Neural progenitor cell (in vitro differentiated cells): ENCODE measurements at regions not wholly inside any gene's neighbourhood (a gene's known extent, or its start where the extent isn't known, plus 50 kb on each side); places are given as distances from the start of the nearest gene placed in this dataset.
A peak's percentile ranks its signal among the peaks of the same experiment; 100 is the strongest.

ENCODE experiments used
- DNase-seq: peaks from one replicate; pipeline ENCODE4 v3.0.0-alpha.2; 2016; ENCODE audit warnings: low spot score
- H2AFZ ChIP-seq: fragments of 200-600 bp; sonication (generic); replicated peaks from 2 replicates; pipeline ENCODE4 v1.6.1; 2016; ENCODE audit warnings: antibody characterized with exemption
- H3F3A ChIP-seq: fragments of 200-600 bp; sonication (generic); 2 replicates; pipeline ENCODE4 v1.6.1; 2016; ENCODE audit warnings: antibody characterized with exemption, low read depth
- H3K27ac ChIP-seq: fragments of 200-600 bp; sonication (generic); 2 replicates; pipeline ENCODE4 v1.5.1; 2016; ENCODE audit warnings: mild to moderate bottlenecking
- H3K27me3 ChIP-seq: fragments of 200-600 bp; sonication (generic); 2 replicates; pipeline ENCODE4 v1.6.1; 2016; ENCODE audit warnings: mild to moderate bottlenecking, moderate library complexity
- H3K36me3 ChIP-seq: fragments of 200-600 bp; sonication (generic); 2 replicates; pipeline ENCODE4 v1.5.1; 2016
- H3K4me1 ChIP-seq: fragments of 200-600 bp; sonication (generic); 2 replicates; pipeline ENCODE4 v1.6.1; 2016; ENCODE audit warnings: mixed run types
- H3K4me2 ChIP-seq: fragments of 200-600 bp; sonication (generic); 2 replicates; pipeline ENCODE4 v1.6.1; 2016
- H3K4me3 ChIP-seq: fragments of 200-600 bp; sonication (generic); 2 replicates; pipeline ENCODE4 v1.5.1; 2016
- H3K79me2 ChIP-seq: fragments of 200-600 bp; sonication (generic); 2 replicates; pipeline ENCODE4 v1.6.1; 2016; ENCODE audit warnings: low read depth
- H3K9ac ChIP-seq: fragments of 200-600 bp; sonication (generic); 2 replicates; pipeline ENCODE4 v1.6.1; 2016
- H3K9me3 ChIP-seq: fragments of 200-600 bp; sonication (generic); 2 replicates; pipeline ENCODE4 v1.5.1; 2016; ENCODE audit warnings: low read depth
- H4K20me1 ChIP-seq: fragments of 200-600 bp; sonication (generic); 2 replicates; pipeline ENCODE4 v1.6.1; 2016; ENCODE audit warnings: low read depth
- H3K27ac Mint-ChIP-seq: 3 replicates; pipeline ENCODE4 v1.8.0; 2021; ENCODE audit warnings: mixed read lengths
- H3K27me3 Mint-ChIP-seq: 2 replicates; pipeline ENCODE4 v1.8.0; 2022; ENCODE audit warnings: low read depth, mild to moderate bottlenecking, inconsistent platforms, moderate library complexity, mixed read lengths; ENCODE audit not compliant: insufficient read depth
- H3K36me3 Mint-ChIP-seq: 3 replicates; pipeline ENCODE4 v1.8.0; 2021; ENCODE audit warnings: mixed read lengths
- H3K4me1 Mint-ChIP-seq: 3 replicates; pipeline ENCODE4 v1.8.0; 2021; ENCODE audit warnings: mixed read lengths
- H3K4me3 Mint-ChIP-seq: 3 replicates; pipeline ENCODE4 v1.8.0; 2021; ENCODE audit warnings: mild to moderate bottlenecking, moderate library complexity, mixed read lengths
- H3K9me3 Mint-ChIP-seq: 3 replicates; pipeline ENCODE4 v1.8.0; 2020; ENCODE audit warnings: mixed read lengths
- EZH2 ChIP-seq: fragments of 200-600 bp; sonication (generic); IDR thresholded peaks from 2 replicates; pipeline ENCODE4 v1.6.1; 2017; ENCODE audit warnings: antibody characterized with exemption, mild to moderate bottlenecking, moderate library complexity
- EZH2phosphoT487 ChIP-seq: fragments of 200-600 bp; sonication (generic); IDR thresholded peaks from 2 replicates; pipeline ENCODE4 v1.6.1; 2017; ENCODE audit warnings: antibody characterized with exemption
- TF ChIP-seq, protein P1 (sequence below): fragments of 200-600 bp; sonication (generic); IDR thresholded peaks from 2 replicates; pipeline ENCODE4 v1.5.1; 2017; ENCODE audit warnings: antibody characterized with exemption, mild to moderate bottlenecking

DNA sequence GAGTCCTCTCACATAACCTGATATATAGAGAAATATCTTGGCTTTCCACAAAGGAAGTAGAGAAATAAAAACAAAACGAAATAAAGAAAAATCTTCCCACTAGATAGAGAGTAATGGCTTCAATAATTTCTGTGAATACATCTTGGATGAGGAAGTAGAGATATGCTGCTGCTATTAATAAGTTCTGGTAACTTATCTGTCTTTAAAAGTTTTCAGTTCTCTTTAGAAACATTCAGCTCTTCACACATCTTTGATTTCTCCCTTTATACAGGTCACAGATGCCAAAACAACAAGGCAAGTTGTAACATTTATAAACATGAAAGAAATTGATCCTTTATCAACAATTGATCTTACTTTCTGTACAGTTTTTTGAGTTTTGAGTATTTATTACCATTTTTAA, 615.8 kb downstream of the TRAM1L1 start:
- Mint-ChIP-seq H3K36me3 (no peaks in the 10 kb centered on the region), H3K27ac (no peak overlapping the region), H3K9me3 (no peaks in the 10 kb centered on the region), H3K4me3 (no peak overlapping the region), H3K27me3 (peaks cover 3% of the 10 kb centered on the region), H3K4me1 (no peaks in the 10 kb centered on the region)
- no peaks in the 10 kb centered on the region for H3F3A ChIP-seq
- no peak for TF ChIP-seq EZH2phosphoT487
- no peak overlapping the region for H3K4me2 ChIP-seq
- no peak overlapping the region for H3K9ac ChIP-seq
- no peaks in the 10 kb centered on the region for H3K4me1 ChIP-seq
- H3K79me2 ChIP-seq: no peaks in the 10 kb centered on the region
- H3K4me3 ChIP-seq: no peak overlapping the region
- H4K20me1 ChIP-seq: no peaks in the 10 kb centered on the region
- no peaks in the 10 kb centered on the region for H3K9me3 ChIP-seq
- DNase-seq: no peak
- peak overlapping the region; percentile 34 for H2AFZ ChIP-seq
- no peaks in the 10 kb centered on the region for H3K27me3 ChIP-seq
- H3K27ac ChIP-seq: no peak overlapping the region
- no peaks in the 10 kb centered on the region for H3K36me3 ChIP-seq

DNA sequence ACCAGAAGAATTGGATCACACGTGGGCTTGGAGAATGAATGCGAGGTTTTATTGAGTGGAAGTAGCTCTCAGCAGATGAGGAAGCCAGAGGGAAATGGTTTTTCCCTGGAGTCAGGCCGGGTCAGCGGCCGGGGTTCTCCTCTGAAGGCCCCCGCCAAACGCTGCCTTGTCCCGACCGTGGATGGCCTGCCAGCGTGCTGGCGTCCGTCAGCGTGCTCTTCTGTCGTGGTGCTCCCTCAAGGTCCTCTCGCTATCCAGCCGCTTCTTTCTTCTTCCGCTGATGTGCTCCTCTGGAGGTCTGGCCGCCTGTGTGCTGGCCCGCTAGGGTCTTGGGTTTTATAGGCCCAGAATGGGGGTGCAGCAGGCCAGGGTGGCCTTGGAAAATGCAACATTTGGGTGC, 632.2 kb downstream of the TRAM1L1 start:
- Histone ChIP-seq H3K4me3 (no peak overlapping the region), H3F3A (no peaks in the 10 kb centered on the region), H3K9me3 (no peaks in the 10 kb centered on the region), H3K4me1 (no peaks in the 10 kb centered on the region), H3K36me3 (no peaks in the 10 kb centered on the region), H3K9ac (no peak overlapping the region), H3K27ac (no peak overlapping the region), H3K27me3 (no peaks in the 10 kb centered on the region), H4K20me1 (no peaks in the 10 kb centered on the region), H3K4me2 (no peak overlapping the region), H2AFZ (no peak overlapping the region), H3K79me2 (no peaks in the 10 kb centered on the region)
- H3K4me1 Mint-ChIP-seq: no peaks in the 10 kb centered on the region
- no peaks in the 10 kb centered on the region for H3K9me3 Mint-ChIP-seq
- DNase-seq: no peak
- no peaks in the 10 kb centered on the region for H3K27me3 Mint-ChIP-seq
- no peak overlapping the region for H3K4me3 Mint-ChIP-seq
- no peaks in the 10 kb centered on the region for H3K36me3 Mint-ChIP-seq
- TF ChIP-seq, protein P1, sequence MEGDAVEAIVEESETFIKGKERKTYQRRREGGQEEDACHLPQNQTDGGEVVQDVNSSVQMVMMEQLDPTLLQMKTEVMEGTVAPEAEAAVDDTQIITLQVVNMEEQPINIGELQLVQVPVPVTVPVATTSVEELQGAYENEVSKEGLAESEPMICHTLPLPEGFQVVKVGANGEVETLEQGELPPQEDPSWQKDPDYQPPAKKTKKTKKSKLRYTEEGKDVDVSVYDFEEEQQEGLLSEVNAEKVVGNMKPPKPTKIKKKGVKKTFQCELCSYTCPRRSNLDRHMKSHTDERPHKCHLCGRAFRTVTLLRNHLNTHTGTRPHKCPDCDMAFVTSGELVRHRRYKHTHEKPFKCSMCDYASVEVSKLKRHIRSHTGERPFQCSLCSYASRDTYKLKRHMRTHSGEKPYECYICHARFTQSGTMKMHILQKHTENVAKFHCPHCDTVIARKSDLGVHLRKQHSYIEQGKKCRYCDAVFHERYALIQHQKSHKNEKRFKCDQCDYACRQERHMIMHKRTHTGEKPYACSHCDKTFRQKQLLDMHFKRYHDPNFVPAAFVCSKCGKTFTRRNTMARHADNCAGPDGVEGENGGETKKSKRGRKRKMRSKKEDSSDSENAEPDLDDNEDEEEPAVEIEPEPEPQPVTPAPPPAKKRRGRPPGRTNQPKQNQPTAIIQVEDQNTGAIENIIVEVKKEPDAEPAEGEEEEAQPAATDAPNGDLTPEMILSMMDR: no peak
- no peak for TF ChIP-seq EZH2phosphoT487
- no peak for TF ChIP-seq EZH2
- no peak overlapping the region for H3K27ac Mint-ChIP-seq

DNA sequence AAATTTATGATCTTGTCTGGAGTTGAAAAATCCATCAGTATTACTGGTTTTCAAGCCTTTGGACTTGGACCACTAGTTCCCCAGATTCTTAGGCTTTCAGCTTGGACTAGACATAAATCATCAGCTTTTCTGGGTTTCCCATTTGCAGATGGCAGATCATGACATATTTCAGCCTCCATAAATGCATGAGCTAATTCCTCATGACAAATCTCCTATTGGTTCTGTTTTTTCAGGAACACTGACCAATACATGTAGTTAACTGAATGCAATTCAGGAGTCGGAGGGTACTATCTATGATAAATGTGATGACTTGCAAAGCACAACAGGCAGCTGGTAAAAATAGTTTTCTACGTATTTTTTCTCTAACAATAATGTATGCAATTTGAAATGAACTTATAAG, 635.6 kb downstream of the TRAM1L1 start:
- no peak overlapping the region for H3K9ac ChIP-seq
- Mint-ChIP-seq H3K36me3 (no peaks in the 10 kb centered on the region), H3K4me3 (no peak overlapping the region), H3K4me1 (no peaks in the 10 kb centered on the region), H3K27me3 (no peaks in the 10 kb centered on the region), H3K9me3 (no peaks in the 10 kb centered on the region), H3K27ac (no peak overlapping the region)
- no peaks in the 10 kb centered on the region for H3F3A ChIP-seq
- H3K79me2 ChIP-seq: no peaks in the 10 kb centered on the region
- TF ChIP-seq, protein P1: no peak
- H2AFZ ChIP-seq: no peak overlapping the region
- no peak for DNase-seq
- H3K4me2 ChIP-seq: no peak overlapping the region
- no peaks in the 10 kb centered on the region for H4K20me1 ChIP-seq
- H3K27ac ChIP-seq: no peak overlapping the region
- no peak overlapping the region for H3K4me3 ChIP-seq
- H3K4me1 ChIP-seq: no peaks in the 10 kb centered on the region
- no peaks in the 10 kb centered on the region for H3K27me3 ChIP-seq
- no peaks in the 10 kb centered on the region for H3K36me3 ChIP-seq
- no peaks in the 10 kb centered on the region for H3K9me3 ChIP-seq

GRCh38 chr4:116444117-116444516, 641.3 kb downstream of the TRAM1L1 start:
- Histone ChIP-seq H3K79me2 (no peaks in the 10 kb centered on the region), H3K9me3 (no peaks in the 10 kb centered on the region), H3K4me2 (no peak overlapping the region), H3K4me1 (no peaks in the 10 kb centered on the region), H3K27ac (no peak overlapping the region), H2AFZ (no peak overlapping the region), H3K4me3 (no peak overlapping the region), H3F3A (no peaks in the 10 kb centered on the region), H3K9ac (no peak overlapping the region), H4K20me1 (no peaks in the 10 kb centered on the region), H3K36me3 (no peaks in the 10 kb centered on the region), H3K27me3 (no peaks in the 10 kb centered on the region)
- H3K4me3 Mint-ChIP-seq: no peak overlapping the region
- H3K27me3 Mint-ChIP-seq: no peaks in the 10 kb centered on the region
- no peak for DNase-seq
- H3K9me3 Mint-ChIP-seq: no peaks in the 10 kb centered on the region
- H3K36me3 Mint-ChIP-seq: no peaks in the 10 kb centered on the region
- no peak for TF ChIP-seq EZH2phosphoT487
- TF ChIP-seq, protein P1: no peak
- no peak for TF ChIP-seq EZH2
- H3K27ac Mint-ChIP-seq: no peak overlapping the region
- H3K4me1 Mint-ChIP-seq: no peaks in the 10 kb centered on the region
